ENCODE measurements at regions not wholly inside any gene's neighbourhood (a gene's known extent, or its start where the extent isn't known, plus 50 kb on each side); places are given as distances from the start of the nearest gene placed in this dataset.

DNA sequence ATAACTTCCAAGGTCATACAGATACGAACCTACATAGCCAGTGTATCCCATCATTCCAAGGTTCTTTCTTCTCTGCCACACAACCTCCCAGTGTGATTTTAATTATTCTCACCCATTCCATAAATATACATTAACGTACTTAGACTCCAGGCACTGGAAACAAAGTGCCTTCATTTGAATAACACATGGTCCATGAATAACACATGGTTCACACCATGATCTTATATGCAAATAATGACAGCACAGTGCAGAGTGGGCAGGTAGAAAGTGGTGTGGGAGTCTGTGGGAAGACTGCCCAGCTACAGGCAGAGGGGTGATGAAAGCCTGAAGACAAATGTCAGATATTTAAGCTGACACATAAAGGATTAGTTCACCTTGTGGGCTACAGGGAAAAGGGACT is 425.2 kb downstream of the HACE1 start:
- ATAC-seq (no peak), DNase-seq (ENCODE audit: low spot score) (no peak), FAIRE-seq (no peak)
- Histone ChIP-seq H3K27me3 (ENCODE audit: control insufficient read depth in 1 of 2, insufficient read depth in 2 of 2, low read length in 2 of 2) (no peaks in the 10 kb centered on the region), H3K36me3 (replicated peaks in 1 of 2; ENCODE audit: control insufficient read depth in 1 of 2, insufficient read depth in 2 of 2, low read length in 2 of 2) (no peaks in the 10 kb centered on the region), H3K9me3 (ENCODE audit: low read length) (no peaks in the 10 kb centered on the region), H2AFZ (ENCODE audit: low read length) (no peak overlapping the region), H3K4me2 (ENCODE audit: low read depth, low read length) (no peak overlapping the region), H3K4me3 (replicated peaks in 1 of 3; ENCODE audit: insufficient read depth in 1 of 3, low read depth in 2 of 3, low read length in 3 of 3) (no peak overlapping the region), H3K4me1 (ENCODE audit: insufficient read depth, low read length) (no peaks in the 10 kb centered on the region), H3K27ac (ENCODE audit: extremely low read length, insufficient read depth, low read length) (no peak overlapping the region), H4K20me1 (ENCODE audit: insufficient read depth, low read length) (no peaks in the 10 kb centered on the region), H3K79me2 (ENCODE audit: insufficient read depth, low read length) (no peaks in the 10 kb centered on the region), H3K9ac (ENCODE audit: insufficient read depth, low read depth, low read length) (no peak overlapping the region)
- no peak for TF ChIP-seq NR2F2 (IDR thresholded peaks at IDR 0.05; ENCODE audit: borderline replicate concordance, low read depth)
- TF ChIP-seq SYNCRIP (IDR thresholded peaks at IDR 0.05; ENCODE audit: insufficient read depth, low read depth, low read length): no peak
- TF ChIP-seq ARNTL (CRISPR knock-in tag; IDR thresholded peaks at IDR 0.05): no peak
- TF ChIP-seq SIN3A (IDR thresholded peaks at IDR 0.05; ENCODE audit: borderline replicate concordance, low read depth, low read length): no peak
- TF ChIP-seq NR3C1 (CRISPR knock-in tag; IDR thresholded peaks at IDR 0.05): no peak
- no peak for TF ChIP-seq HOXA9 (CRISPR knock-in tag; IDR thresholded peaks at IDR 0.05; ENCODE audit: borderline replicate concordance)
- no peak for TF ChIP-seq ZNF839 (CRISPR knock-in tag; IDR thresholded peaks at IDR 0.05; ENCODE audit: borderline replicate concordance)
- no peak for TF ChIP-seq ZNF577 (CRISPR knock-in tag; IDR thresholded peaks at IDR 0.05; ENCODE audit: borderline replicate concordance, low read depth)
- no peak for TF ChIP-seq ZNF563 (CRISPR knock-in tag; IDR thresholded peaks at IDR 0.05)
- no peak for TF ChIP-seq TFAP4 (IDR thresholded peaks at IDR 0.05; ENCODE audit: borderline replicate concordance, low read depth)
- no peak for TF ChIP-seq REPIN1 (CRISPR knock-in tag; IDR thresholded peaks at IDR 0.05; ENCODE audit: borderline replicate concordance, low read depth)
- 0% methylated on average over 2 of the region's 2 CpGs for WGBS (ENCODE audit: low lambda C conversion rate)
- ChIA-PET POLR2A (no interaction called here), CTCF (ENCODE audit: low intra/inter-chr PET ratio, low total read pairs) (no interaction called here)
- intact Hi-C loops (cut with micrococcal nuclease; ENCODE audit: unreplicated experiment): no loop called here
- in situ Hi-C loops (cut with HindIII; ENCODE audit: extremely low pct_ligation_motif_present, low pct_unique_long_range_greater_than_20kb): no loop called here
- BruUV-seq (replicated peaks): no TSS peak

All from HepG2 (cell line).